ENCODE measurements at regions not wholly inside any gene's neighbourhood (a gene's known extent, or its start where the extent isn't known, plus 50 kb on each side); places are given as distances from the start of the nearest gene placed in this dataset.

- Histone ChIP-seq H3K27ac (ENCODE audit: low read depth, low read length) (no peak overlapping the region), H3K14ac (ENCODE audit: insufficient read length) (no peak overlapping the region), H4K20me1 (replicated peaks in 1 of 2; ENCODE audit: control insufficient read depth in 1 of 2, insufficient read depth in 2 of 2, low read length in 2 of 2) (no peaks in the 10 kb centered on the region), H3K4ac (replicated peaks; ENCODE audit: insufficient read length, low read depth, low read length) (no peak overlapping the region), H2BK5ac (ENCODE audit: low read depth, low read length) (no peak overlapping the region), H3K23me2 (ENCODE audit: low read depth, low read length) (peaks cover 4% of the 10 kb centered on the region; the same call in 1 of the 2 replicates), H3K56ac (replicated peaks; ENCODE audit: insufficient read length, low read depth, low read length) (no peak overlapping the region), H2AK5ac (ENCODE audit: low read depth, low read length) (no peak overlapping the region), H3K79me1 (ENCODE audit: low read depth, low read length) (no peaks in the 10 kb centered on the region), H3K4me2 (ENCODE audit: insufficient read depth in 1 of 2, low read depth in 2 of 2, low read length in 2 of 2) (no peak overlapping the region), H2BK20ac (ENCODE audit: low read length) (no peak overlapping the region), H3K4me3 (ENCODE audit: extremely low read depth in 1 of 4, insufficient read depth in 2 of 4, low read depth in 3 of 4, low read length in 4 of 4) (no peak overlapping the region), H3K9ac (replicated peaks in 1 of 4; ENCODE audit: extremely low read depth in 1 of 4, low read depth in 3 of 4, low read length in 3 of 4) (no peak overlapping the region), H2AFZ (ENCODE audit: low read length) (no peak overlapping the region), H3K9me3 (ENCODE audit: insufficient read depth in 2 of 2, low read depth in 1 of 2, low read length in 1 of 2) (no peaks in the 10 kb centered on the region), H2BK15ac (ENCODE audit: low read length) (no peak overlapping the region), H2BK120ac (replicated peaks; ENCODE audit: low read depth, low read length) (no peak overlapping the region), H3K23ac (ENCODE audit: insufficient read length) (no peak overlapping the region), H4K91ac (replicated peaks; ENCODE audit: insufficient read length, low read length) (no peak overlapping the region), H3K4me1 (replicated peaks in 1 of 4; ENCODE audit: control insufficient read depth in 3 of 4, insufficient read depth in 4 of 4, low read length in 3 of 4) (no peaks in the 10 kb centered on the region), H2BK12ac (ENCODE audit: low read depth, low read length) (no peak overlapping the region), H4K5ac (ENCODE audit: insufficient read length, low read depth, low read length) (no peak overlapping the region), H4K8ac (ENCODE audit: extremely low read depth, insufficient read depth, low read length) (no peak overlapping the region), H3K18ac (ENCODE audit: extremely low read depth, low read length) (no peak overlapping the region), H3K36me3 (ENCODE audit: control insufficient read depth in 2 of 4, insufficient read depth in 4 of 4, low read length in 3 of 4) (no peaks in the 10 kb centered on the region), H3K79me2 (ENCODE audit: control insufficient read depth in 1 of 2, insufficient read depth in 2 of 2, low read length in 2 of 2) (no peaks in the 10 kb centered on the region), H3K27me3 (replicated peaks in 1 of 4; ENCODE audit: control insufficient read depth in 3 of 4, extremely low read depth in 1 of 4, insufficient read depth in 3 of 4, low read length in 3 of 4) (no peaks in the 10 kb centered on the region)
- 88% methylated on average over 7 of the region's 7 CpGs; no CpG with 5 or more reads in 1 of the 2 experiments for WGBS, 2 experiments (ENCODE audit: extremely low coverage in 1 of 2, insufficient coverage in 1 of 2, insufficient read length in 1 of 2, insufficient replicate concordance in 2 of 2, low coverage in 1 of 2, low lambda C conversion rate in 2 of 2, missing lambda C conversion rate in 1 of 2)
- ChIA-PET POLR2A (ENCODE audit: partially characterized antibody) (no interaction called here), CTCF (ENCODE audit: partially characterized antibody) (interaction anchor here (0.9 to 1.8 kb wide), 9 partner anchors 9 to 829 kb away, joined by 3 to 5 read pairs (median 4); no protein-coding TSS in a partner anchor)
- FAIRE-seq (no peak), DNase-seq (ENCODE audit: low read depth in 1 of 2, low spot score in 2 of 2) (no peak)
- no peak for TF ChIP-seq TAF1 (IDR thresholded peaks at IDR 0.05; ENCODE audit: low read depth, low read length)
- no peak for TF ChIP-seq SIX5 (IDR thresholded peaks at IDR 0.05; ENCODE audit: low read depth, low read length)
- TF ChIP-seq CBX5 (IDR thresholded peaks at IDR 0.05; ENCODE audit: low read depth, low read length): no peak
- TF ChIP-seq USF2 (IDR thresholded peaks at IDR 0.05; ENCODE audit: low read length): no peak
- TF ChIP-seq SP2 (IDR thresholded peaks at IDR 0.05; ENCODE audit: low read length): no peak
- TF ChIP-seq CBX8 (IDR thresholded peaks at IDR 0.05; ENCODE audit: borderline replicate concordance, low read depth, low read length): no peak
- no peak for TF ChIP-seq MAFK (IDR thresholded peaks at IDR 0.05; ENCODE audit: low read depth, low read length)
- no peak for TF ChIP-seq EP300 (IDR thresholded peaks at IDR 0.05; ENCODE audit: borderline replicate concordance in 1 of 2, low read depth in 2 of 2, low read length in 2 of 2)
- no peak for TF ChIP-seq CTCF (IDR thresholded peaks at IDR 0.05; ENCODE audit: control extremely low read depth in 1 of 3, insufficient read depth in 1 of 3, low read depth in 1 of 3, low read length in 3 of 3)
- TF ChIP-seq POLR2AphosphoS5 (IDR thresholded peaks at IDR 0.05; ENCODE audit: low read depth, low read length): no peak
- TF ChIP-seq RBBP5 (IDR thresholded peaks at IDR 0.05; ENCODE audit: borderline replicate concordance, low read depth, low read length): no peak
Measured at GRCh38 chr2:15780234-15780633, 160.1 kb upstream of the MYCN start.
